ENCODE measurements at regions not wholly inside any gene's neighbourhood (a gene's known extent, or its start where the extent isn't known, plus 50 kb on each side); places are given as distances from the start of the nearest gene placed in this dataset.

DNA sequence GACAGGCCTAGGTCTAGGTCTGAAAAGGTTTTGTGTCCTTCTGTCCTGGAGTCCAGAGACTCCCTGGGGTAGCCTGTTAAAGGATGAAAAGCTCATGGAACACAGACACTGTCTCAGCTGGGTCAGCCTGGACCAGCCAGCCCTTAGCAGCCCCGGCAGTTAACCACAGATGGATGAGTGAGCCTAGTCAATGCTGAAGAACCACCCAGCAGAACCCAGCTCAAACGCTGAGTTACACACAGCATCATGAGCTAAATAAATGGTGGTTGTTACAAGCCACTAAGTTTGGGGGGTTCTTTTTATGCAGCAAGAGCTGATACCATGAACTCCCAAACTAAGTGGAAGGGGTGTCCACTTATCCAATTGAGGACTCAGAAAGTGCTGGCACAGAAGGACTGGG is 472.8 kb upstream of the PROK2 start:
- TF ChIP-seq FOS (IDR thresholded peaks at IDR 0.05; ENCODE audit: borderline replicate concordance, insufficient read depth, low read length) (no peak), POLR2AphosphoS5 (IDR thresholded peaks at IDR 0.05; ENCODE audit: insufficient read depth, low read depth, low read length) (no peak), POLR2A (IDR thresholded peaks at IDR 0.05; ENCODE audit: low read depth, low read length) (no peak), EZH2 (IDR thresholded peaks at IDR 0.05; ENCODE audit: borderline replicate concordance, low read depth, low read length, severe bottlenecking) (no peak), JUN (IDR thresholded peaks at IDR 0.05; ENCODE audit: borderline replicate concordance, insufficient read depth, insufficient read length, low read depth) (no peak), GATA2 (IDR thresholded peaks at IDR 0.05; ENCODE audit: insufficient read depth, insufficient read length, low read depth, low read length) (no peak)
- TF ChIP-seq, protein P1, sequence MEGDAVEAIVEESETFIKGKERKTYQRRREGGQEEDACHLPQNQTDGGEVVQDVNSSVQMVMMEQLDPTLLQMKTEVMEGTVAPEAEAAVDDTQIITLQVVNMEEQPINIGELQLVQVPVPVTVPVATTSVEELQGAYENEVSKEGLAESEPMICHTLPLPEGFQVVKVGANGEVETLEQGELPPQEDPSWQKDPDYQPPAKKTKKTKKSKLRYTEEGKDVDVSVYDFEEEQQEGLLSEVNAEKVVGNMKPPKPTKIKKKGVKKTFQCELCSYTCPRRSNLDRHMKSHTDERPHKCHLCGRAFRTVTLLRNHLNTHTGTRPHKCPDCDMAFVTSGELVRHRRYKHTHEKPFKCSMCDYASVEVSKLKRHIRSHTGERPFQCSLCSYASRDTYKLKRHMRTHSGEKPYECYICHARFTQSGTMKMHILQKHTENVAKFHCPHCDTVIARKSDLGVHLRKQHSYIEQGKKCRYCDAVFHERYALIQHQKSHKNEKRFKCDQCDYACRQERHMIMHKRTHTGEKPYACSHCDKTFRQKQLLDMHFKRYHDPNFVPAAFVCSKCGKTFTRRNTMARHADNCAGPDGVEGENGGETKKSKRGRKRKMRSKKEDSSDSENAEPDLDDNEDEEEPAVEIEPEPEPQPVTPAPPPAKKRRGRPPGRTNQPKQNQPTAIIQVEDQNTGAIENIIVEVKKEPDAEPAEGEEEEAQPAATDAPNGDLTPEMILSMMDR (IDR thresholded peaks at IDR 0.05; ENCODE audit: extremely low read depth in 1 of 2, insufficient read depth in 1 of 2, low read depth in 1 of 2, low read length in 2 of 2), result no peak
- TF ChIP-seq, protein P2, sequence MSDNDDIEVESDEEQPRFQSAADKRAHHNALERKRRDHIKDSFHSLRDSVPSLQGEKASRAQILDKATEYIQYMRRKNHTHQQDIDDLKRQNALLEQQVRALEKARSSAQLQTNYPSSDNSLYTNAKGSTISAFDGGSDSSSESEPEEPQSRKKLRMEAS (IDR thresholded peaks at IDR 0.05; ENCODE audit: insufficient read depth, insufficient read length), result no peak

Measured in endothelial cell of umbilical vein (primary cell).